Cardiac muscle cell (in vitro differentiated cells and primary cell): ENCODE measurements at regions not wholly inside any gene's neighbourhood (a gene's known extent, or its start where the extent isn't known, plus 50 kb on each side); places are given as distances from the start of the nearest gene placed in this dataset.

Source experiments
- DNase-seq, 2 donors: peaks; one replicate each; pipeline versions ENCODE4 v3.0.0 to v3.0.0-alpha.2; 2010 to 2017; ENCODE audit warnings: low read depth in 1 of 2, low spot score in 1 of 2
- H3K27ac ChIP-seq: fragments of 200-600 bp; sonication (generic); 2 replicates; pipeline ENCODE4 v1.5.1; 2016
- H3K27me3 ChIP-seq: fragments of 200-600 bp; sonication (generic); 2 replicates; pipeline ENCODE4 v1.6.0; 2016; ENCODE audit warnings: control low read depth
- H3K36me3 ChIP-seq: fragments of 200-600 bp; sonication (generic); 2 replicates; pipeline ENCODE4 v1.5.1; 2016; ENCODE audit warnings: control low read depth
- H3K4me1 ChIP-seq: fragments of 200-600 bp; sonication (generic); 2 replicates; pipeline ENCODE4 v1.8.1; 2017; ENCODE audit warnings: low read depth, mild to moderate bottlenecking, mixed run types
- H3K4me3 ChIP-seq: fragments of 200-600 bp; sonication (generic); 2 replicates; pipeline ENCODE4 v1.5.1; 2016; ENCODE audit warnings: mild to moderate bottlenecking
- H3K9me3 ChIP-seq: fragments of 200-600 bp; sonication (generic); 2 replicates; pipeline ENCODE4 v1.5.1; 2017; ENCODE audit warnings: low read depth, mild to moderate bottlenecking, control low read depth
- CTCF ChIP-seq: IDR thresholded peaks from 2 replicates; pipeline ENCODE4 v1.5.1; 2012; ENCODE audit warnings: low read depth, mild to moderate bottlenecking, low read length

- TF ChIP-seq CTCF = no peak
- no peaks in the 10 kb centered on the region for H3K9me3 ChIP-seq
- no peak for DNase-seq
Observed at GRCh38 chr11:113627297-113627696, 78.8 kb downstream of the TMPRSS5 start.

DNA sequence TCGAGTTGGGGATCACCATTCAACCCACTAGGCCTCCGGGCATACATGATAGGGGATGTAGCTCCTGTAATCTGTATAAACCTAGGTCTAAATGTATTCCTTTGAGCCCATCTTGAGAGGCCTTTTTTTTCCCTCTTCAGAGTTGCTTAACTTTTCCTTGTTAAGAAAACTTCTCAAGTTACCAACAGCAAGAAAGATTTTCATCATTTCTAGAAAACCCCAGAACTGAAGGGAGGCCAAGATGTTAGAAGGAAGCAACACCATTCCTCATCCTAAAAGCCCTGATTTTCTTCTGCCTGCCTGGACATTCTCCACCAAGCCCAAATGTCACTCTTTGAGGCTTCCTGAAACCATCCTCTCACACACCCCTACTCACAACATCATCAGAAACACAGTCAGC, 79.4 kb downstream of the TMPRSS5 start:
- DNase-seq = no peak
- no peaks in the 10 kb centered on the region for H3K27me3 ChIP-seq
- H3K4me1 ChIP-seq = no peaks in the 10 kb centered on the region
- no peak overlapping the region for H3K27ac ChIP-seq
- TF ChIP-seq CTCF = no peak
- no peaks in the 10 kb centered on the region for H3K9me3 ChIP-seq
- H3K36me3 ChIP-seq = no peaks in the 10 kb centered on the region
- no peak overlapping the region for H3K4me3 ChIP-seq

More at GRCh38 chr11:113627297-113627696, 78.8 kb downstream of the TMPRSS5 start:
- Histone ChIP-seq H3K27me3 (no peaks in the 10 kb centered on the region), H3K4me3 (no peak overlapping the region), H3K27ac (no peak overlapping the region), H3K4me1 (no peaks in the 10 kb centered on the region), H3K36me3 (no peaks in the 10 kb centered on the region)

GRCh38 chr11:113623114-113623513, 83.0 kb downstream of the TMPRSS5 start:
- Histone ChIP-seq H3K27me3 (no peaks in the 10 kb centered on the region), H3K36me3 (no peaks in the 10 kb centered on the region), H3K27ac (no peak overlapping the region), H3K4me1 (no peaks in the 10 kb centered on the region), H3K9me3 (no peaks in the 10 kb centered on the region), H3K4me3 (no peak overlapping the region)
- no peak for DNase-seq
- no peak for TF ChIP-seq CTCF

GRCh38 chr11:113618360-113618759, 87.7 kb downstream of the TMPRSS5 start:
- no peak for TF ChIP-seq CTCF

GRCh38 chr11:113615773-113616172, 90.3 kb downstream of the TMPRSS5 start:
- no peaks in the 10 kb centered on the region for H3K27me3 ChIP-seq
- H3K4me1 ChIP-seq = no peaks in the 10 kb centered on the region
- no peak overlapping the region for H3K4me3 ChIP-seq
- H3K36me3 ChIP-seq = no peaks in the 10 kb centered on the region
- TF ChIP-seq CTCF = no peak
- H3K27ac ChIP-seq = no peak overlapping the region
- peak in 1 of 2 donors; percentile 21 for DNase-seq
- no peaks in the 10 kb centered on the region for H3K9me3 ChIP-seq

More at GRCh38 chr11:113618360-113618759, 87.7 kb downstream of the TMPRSS5 start:
- DNase-seq = peak in 1 of 2 donors; percentile 41
- no peaks in the 10 kb centered on the region for H3K36me3 ChIP-seq
- no peaks in the 10 kb centered on the region for H3K27me3 ChIP-seq
- H3K27ac ChIP-seq = no peak overlapping the region
- H3K9me3 ChIP-seq = no peaks in the 10 kb centered on the region
- H3K4me1 ChIP-seq = no peaks in the 10 kb centered on the region
- H3K4me3 ChIP-seq = no peak overlapping the region

DNA sequence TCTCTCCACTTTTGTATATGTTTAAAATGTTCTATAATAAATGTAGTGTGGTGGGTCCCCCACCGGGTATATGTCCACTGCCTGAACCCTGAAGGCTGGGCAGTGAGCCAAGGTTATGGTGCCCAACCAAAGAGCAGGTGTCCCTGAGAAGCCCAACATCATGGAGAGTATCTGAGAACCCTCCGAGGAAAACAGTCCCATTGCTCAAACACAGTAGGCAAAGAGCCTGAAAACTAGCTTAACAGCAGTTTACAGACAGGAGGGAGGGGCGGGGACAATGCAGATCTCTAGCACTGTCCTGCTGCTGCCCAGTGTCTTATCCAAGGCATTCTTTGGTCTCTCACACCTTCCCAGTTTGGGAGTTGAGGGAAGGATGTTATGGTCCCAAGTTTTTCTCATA, 91.0 kb downstream of the TMPRSS5 start:
- no peak overlapping the region for H3K27ac ChIP-seq
- H3K4me3 ChIP-seq = no peak overlapping the region
- no peaks in the 10 kb centered on the region for H3K27me3 ChIP-seq
- no peaks in the 10 kb centered on the region for H3K9me3 ChIP-seq
- TF ChIP-seq CTCF = no peak
- H3K4me1 ChIP-seq = no peaks in the 10 kb centered on the region
- DNase-seq = no peak
- H3K36me3 ChIP-seq = no peaks in the 10 kb centered on the region
